Prostate gland (tissue), 2 donors: ENCODE measurements at regions not wholly inside any gene's neighbourhood (a gene's known extent, or its start where the extent isn't known, plus 50 kb on each side); places are given as distances from the start of the nearest gene placed in this dataset.

Source experiments
- CTCF ChIP-seq, 4 experiments: fragments of 200-600 bp in 2 of 4; fragments of 450-650 bp in 2 of 4; sonication (generic) in 2 of 4; IDR thresholded peaks; 1 replicate in 3 of 4; 2 replicates in 1 of 4; pipeline ENCODE4 v1.5.1; 2016 to 2019; ENCODE audit warnings: antibody characterized with exemption in 4 of 4, mild to moderate bottlenecking in 2 of 4, moderate library complexity in 2 of 4
- POLR2A ChIP-seq: fragments of 450-650 bp; IDR thresholded peaks from one replicate; pipeline ENCODE4 v1.6.1; 2016; ENCODE audit warnings: antibody characterized with exemption, mild to moderate bottlenecking

GRCh38 chr7:149348758-149349369, 86.9 kb downstream of the ZNF783 start:
- no peak for TF ChIP-seq CTCF (IDR thresholded peaks at IDR 0.05)
- TF ChIP-seq POLR2A = no peak
